ENCODE measurements at regions not wholly inside any gene's neighbourhood (a gene's known extent, or its start where the extent isn't known, plus 50 kb on each side); places are given as distances from the start of the nearest gene placed in this dataset.

DNA sequence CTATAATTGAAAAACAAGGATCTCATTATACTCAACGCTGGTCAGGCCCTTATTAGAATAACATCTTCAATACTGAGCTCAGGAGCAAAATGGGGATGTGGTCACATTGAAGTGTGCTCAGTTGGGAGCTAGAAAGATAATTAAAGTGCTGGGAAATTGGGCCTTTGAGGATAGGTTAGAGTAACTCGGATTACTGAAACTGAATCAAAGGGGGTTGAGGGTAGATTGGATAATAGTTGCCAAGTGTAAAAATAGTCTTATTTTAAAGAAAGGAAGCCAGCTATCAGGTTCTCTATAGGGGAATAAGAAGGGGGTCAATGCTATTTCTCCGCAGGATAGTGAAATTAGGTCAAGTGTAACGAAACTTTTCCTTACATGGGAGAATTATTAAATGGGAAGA, 391.0 kb upstream of the PTPRD start:
- TF ChIP-seq EZH2 (IDR thresholded peaks at IDR 0.05; ENCODE audit: low read length, unreplicated experiment): no peak
- TF ChIP-seq, protein P1, sequence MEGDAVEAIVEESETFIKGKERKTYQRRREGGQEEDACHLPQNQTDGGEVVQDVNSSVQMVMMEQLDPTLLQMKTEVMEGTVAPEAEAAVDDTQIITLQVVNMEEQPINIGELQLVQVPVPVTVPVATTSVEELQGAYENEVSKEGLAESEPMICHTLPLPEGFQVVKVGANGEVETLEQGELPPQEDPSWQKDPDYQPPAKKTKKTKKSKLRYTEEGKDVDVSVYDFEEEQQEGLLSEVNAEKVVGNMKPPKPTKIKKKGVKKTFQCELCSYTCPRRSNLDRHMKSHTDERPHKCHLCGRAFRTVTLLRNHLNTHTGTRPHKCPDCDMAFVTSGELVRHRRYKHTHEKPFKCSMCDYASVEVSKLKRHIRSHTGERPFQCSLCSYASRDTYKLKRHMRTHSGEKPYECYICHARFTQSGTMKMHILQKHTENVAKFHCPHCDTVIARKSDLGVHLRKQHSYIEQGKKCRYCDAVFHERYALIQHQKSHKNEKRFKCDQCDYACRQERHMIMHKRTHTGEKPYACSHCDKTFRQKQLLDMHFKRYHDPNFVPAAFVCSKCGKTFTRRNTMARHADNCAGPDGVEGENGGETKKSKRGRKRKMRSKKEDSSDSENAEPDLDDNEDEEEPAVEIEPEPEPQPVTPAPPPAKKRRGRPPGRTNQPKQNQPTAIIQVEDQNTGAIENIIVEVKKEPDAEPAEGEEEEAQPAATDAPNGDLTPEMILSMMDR (conservative IDR thresholded peaks at IDR 0.05; ENCODE audit: low read depth, low read length): no peak
- no peak for TF ChIP-seq EZH2phosphoT487 (IDR thresholded peaks at IDR 0.05; ENCODE audit: borderline replicate concordance, low read length)
